COLO668 (cell line): ENCODE measurements at regions not wholly inside any gene's neighbourhood (a gene's known extent, or its start where the extent isn't known, plus 50 kb on each side); places are given as distances from the start of the nearest gene placed in this dataset.

Source experiments
- DNase-seq: peaks from one replicate; lab custom pipeline; 2025; ENCODE audit not compliant: unreplicated experiment; lab: John Stamatoyannopoulos, UW

DNA sequence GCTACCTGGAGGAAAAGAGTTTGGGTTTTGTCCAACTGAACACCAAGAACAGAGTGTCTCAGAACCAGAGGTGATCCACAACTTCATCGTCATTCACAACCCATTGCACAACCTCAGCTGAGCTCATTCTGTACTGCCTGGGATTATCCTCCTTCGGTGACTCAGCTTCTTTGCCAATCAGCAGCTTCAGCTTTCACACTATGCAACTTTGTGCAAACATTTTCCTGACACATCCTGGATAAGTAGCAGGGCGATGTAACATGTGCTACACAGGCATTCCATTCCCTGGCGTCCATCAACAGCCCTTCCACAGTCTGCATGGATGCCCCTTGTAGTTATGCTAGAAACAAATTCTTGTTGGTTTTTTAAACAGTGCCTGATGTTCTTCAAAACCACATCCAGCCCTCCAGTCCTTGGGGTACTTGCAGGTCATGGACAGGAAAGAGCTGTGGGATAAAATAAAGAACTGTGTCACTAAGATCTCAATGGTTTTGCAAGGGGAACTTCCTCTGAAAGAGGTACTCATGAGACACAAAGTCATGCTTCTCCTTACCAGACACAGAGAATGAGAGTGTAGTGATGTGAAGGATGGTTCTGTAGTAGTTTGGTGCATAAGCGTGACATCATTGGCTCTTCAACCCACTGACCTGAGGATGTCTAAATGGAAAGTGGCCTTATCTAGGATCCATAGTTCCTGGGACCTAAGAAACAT is 478.5 kb downstream of the KIF20B start:
- no peak for DNase-seq

DNA sequence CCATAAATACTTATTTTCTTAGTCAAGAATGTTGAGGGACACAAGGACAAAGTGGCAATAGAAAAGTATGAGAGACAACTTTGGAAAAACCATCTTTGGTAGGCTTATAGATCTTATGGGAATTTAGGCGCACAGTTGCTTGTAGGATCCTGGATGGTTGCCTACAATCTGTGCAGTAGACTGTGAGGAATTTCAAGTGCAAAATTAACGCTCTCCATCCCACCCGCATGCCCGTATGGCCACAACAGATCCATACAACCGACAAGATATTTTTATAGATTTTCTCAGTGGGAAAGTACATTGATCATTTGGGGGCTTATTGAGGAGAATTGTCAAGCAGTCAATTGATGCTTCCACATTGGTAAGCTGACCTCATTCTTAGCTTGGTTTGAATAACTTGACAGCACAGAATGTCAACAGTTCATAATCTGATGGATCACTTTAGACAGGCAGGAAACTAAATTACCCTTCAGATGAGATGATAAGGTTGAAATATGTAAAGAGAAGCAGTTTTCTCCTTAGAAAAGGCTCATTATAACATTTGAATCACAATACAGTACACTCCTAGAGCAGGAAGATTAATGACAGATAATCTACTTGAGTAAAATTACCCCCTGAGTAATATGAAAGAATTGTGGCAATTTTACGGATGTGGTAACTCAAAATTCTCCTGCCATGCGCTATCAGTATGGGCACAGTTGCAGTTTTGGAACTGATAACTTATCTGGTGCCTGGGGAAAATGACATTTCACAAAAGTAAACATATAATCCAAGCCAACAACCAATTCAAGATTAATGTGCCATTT is 479.7 kb downstream of the KIF20B start:
- DNase-seq, result no peak

DNA sequence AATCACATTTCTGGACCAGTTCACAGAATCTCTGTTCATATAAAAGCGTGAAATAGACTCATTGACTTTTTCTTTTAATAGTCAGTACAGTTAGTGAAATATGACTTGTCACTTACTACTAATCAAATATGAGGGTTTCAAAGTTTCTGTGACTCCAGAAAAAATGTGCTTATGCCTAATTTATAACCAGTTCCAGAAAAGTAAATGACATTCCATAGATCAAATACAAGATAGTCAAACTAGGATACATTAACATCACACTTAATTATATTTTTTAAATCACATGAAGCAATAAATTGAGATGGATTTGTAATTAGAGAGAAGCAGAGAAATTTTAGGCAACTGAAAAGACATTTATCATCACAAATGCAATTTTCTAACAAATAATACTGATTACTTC is 491.4 kb downstream of the KIF20B start:
- DNase-seq, result no peak

DNA sequence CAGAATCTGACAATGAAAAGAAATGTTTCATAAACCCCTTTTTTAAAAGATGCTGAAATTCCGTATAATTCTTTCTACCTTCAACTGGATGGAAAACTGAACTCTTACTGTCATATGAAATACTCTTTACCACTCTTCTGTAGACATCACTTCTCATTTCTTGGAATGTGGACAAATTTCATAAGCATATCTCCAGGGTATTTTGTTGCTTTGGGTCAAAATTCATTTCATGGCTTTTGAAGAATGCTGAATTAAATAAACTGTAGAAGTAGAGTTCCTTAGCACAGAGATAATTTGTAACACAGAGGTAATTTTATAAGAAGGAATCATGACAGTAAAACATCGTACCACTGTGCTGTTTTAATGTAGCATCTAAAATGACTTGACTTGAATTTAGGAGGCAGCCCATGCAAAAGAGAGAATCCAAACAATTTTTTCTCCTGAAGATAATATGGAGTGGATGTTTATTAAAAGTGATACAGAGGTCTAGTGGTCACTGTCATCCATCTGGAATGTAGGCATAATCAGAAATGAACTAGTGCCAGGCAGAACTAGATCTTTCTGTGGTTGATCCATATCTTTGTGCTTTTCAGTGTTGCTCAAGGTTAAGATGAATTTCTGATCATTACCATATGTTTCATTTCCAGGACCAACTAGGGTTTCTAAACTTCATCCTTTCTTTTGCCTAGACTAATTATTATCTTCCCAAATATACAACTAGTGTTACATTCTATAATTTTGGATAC is 492.0 kb downstream of the KIF20B start:
- no peak for DNase-seq

DNA sequence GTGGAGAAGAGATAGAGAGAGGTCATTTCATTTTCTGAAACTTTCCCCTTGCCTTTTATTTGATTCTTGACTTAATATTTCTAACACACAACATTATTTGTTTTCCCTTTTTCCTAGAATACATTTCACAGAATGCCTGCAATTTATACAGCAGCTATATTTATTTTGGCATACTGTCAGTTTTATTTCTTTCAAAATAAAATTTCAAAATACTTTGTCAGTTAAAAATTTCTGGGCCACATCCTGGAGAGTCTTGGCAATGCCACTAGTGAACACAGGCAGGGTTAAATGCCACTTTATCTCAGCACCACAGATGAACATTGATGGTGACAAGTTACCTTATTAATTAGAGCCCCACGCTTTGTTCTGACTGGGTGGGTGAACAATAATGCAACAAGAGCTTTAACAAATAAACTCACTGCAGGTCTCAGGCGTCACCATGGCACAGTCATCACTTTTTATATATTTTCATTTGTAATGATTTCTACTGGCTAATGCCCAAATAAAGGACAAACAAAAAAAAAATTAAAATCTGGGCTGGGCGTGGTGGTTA is 494.0 kb downstream of the KIF20B start:
- no peak for DNase-seq

DNA sequence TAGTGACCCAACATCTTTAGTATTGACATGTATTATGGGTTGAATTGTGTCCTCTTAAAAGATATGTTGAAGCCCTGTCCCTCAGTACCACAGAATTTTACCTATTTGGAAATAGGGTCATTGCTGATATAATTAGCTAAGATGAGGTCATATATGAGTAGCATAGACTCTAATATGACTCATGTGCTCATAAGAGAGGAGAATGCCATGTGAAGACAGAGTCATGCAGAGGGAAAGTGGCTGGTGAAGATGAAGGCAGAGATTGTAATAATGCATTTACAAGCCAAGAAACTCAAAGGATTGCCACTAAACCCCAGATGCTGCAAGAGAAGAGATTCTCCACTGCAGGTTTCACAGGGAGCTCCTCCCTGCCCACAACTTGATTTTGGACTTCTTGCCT is 496.4 kb downstream of the KIF20B start:
- no peak for DNase-seq

DNA sequence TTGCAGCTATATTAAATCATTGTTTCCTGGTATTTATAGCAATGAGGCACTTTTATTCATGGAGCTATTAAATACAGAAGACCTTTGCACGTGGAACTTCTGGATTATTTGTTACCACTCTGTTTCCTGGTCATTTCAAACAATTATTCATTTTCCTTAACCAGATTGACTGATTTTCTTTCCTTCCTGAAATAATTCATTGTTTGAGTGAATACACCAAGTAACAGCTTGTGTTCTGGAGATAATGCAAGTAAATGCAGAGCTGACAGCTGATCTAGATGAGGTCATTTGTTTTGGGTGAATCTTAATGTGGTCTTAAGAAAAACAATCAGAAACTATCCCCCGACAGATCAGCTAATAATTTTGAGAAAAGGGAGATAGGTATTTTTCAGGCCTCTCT is 497.7 kb downstream of the KIF20B start:
- no peak for DNase-seq

DNA sequence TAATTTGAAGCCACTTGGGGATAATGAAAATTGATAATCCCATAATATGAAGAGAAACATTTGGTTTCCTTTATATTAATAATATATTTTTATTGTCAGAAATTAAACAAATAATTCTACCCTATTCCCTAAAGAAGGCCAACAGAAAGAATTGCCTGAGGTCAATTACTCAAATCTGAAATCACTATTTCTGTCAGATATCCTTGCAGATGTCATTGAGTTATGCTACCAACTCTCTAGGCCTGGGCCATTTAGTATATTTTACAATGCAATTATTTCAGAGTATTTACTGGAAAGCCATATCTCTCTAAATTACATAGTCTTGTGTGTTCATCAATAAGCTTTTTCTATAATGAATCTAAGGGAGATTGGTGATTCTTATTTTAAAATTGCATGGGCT is 498.1 kb downstream of the KIF20B start:
- no peak for DNase-seq

DNA sequence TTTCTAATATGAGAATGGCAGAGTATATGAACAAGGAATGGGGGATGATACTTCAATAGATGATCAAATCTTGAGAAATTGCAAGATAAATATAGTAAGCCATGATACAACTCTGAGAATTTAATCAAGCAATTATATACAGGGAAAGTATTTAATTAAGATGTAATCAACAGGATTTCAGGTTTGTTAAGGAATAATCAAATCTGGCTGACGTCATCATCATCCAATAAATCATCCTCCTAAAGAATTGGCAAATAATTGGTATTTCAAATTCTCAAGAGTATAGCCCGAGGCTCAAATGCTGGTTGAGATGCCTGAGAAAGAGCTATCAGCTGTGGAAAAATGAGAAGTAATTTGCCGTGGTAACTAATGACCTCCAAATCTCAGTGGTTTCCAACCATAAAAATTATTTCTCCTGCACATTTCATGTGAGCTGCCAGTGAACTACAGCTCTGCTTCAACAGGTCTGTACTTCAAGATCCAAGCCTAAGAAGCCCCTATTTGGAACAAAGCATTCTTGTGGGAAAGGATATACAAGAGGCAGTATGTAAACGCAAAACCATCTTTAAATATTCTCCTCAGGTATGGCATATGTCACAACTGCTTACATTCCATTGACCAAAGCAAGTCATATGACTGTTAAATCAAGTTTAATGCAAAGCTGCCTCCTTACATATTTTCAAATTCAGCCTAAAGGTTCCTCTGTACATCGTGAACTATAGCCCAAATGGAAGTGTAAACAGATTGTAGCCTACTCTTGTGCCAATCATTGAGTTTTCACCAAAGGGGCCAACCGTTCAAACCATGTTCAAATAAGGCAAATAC is 503.0 kb downstream of the KIF20B start:
- no peak for DNase-seq

DNA sequence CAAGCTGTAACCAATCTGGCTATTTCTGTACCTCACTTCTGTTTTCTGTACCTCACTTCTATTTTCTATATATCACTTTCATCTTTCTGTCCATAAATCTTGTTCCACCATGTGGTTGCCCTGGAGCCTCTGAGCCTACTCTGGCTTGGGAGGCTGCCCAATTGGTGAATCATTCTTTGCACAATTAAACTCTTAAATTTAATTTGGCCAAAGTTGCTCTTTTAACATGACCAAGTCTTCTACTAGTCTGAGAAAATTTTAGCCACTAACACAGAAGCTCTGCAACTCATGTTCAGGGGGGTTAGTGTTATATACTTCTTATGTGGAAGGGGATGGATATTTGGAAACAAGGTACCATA is 503.5 kb downstream of the KIF20B start:
- no peak for DNase-seq

DNA sequence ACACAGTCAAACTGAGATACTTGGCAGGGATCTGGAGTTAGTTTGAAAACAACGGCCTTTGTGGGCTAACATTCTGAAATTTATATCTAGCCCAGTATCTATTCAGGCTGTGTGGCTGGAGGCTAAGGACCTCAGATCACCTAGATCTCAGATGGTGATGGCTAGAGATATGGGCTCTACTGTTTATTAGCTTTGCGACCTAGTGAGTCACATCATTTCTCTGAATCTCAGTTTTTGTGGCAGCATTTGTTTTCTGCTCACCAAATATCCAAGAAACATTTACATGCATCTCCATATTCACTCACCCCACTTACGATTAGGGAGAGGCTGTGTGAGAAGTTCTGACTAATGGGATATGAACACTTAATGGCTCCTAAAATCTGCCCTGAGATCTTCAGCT is 503.9 kb downstream of the KIF20B start:
- DNase-seq, result no peak

DNA sequence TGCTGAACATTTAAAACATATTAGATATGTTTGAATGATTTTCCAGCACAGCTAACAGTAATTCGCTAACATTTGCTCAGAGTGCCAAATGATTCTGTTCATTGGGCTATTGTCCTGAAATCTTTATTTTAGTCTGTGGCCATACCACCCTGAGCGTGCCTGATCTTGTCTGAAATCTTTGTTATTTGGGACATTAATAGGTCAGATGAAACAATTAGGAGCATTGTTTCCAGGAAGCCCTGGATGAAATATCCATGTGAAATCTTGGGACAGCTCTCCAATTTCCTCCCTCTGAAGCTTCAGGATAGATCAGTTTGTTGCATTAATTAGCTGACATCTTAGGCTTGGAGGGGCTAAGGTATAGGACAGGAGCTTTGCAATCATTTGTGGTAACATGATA is 512.0 kb downstream of the KIF20B start:
- DNase-seq, result no peak

DNA sequence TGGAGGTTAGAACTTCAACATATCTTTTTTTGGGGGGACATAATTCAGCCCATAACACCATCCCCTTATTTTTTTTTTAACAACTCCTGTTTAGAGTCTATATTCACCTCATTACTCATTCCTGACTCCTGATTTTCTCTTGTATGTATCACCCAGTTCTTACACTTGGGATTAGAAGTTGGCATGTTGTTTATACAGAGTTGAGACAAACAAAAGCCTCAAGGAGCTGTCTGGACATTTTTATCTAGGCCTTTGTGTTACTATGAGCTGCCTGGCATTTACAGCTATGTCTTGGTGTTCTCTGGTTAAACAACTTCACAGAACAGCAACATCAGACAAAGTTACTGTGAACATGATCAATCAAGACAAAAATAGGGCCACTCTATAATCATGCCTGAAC is 517.5 kb downstream of the KIF20B start:
- DNase-seq, result no peak

DNA sequence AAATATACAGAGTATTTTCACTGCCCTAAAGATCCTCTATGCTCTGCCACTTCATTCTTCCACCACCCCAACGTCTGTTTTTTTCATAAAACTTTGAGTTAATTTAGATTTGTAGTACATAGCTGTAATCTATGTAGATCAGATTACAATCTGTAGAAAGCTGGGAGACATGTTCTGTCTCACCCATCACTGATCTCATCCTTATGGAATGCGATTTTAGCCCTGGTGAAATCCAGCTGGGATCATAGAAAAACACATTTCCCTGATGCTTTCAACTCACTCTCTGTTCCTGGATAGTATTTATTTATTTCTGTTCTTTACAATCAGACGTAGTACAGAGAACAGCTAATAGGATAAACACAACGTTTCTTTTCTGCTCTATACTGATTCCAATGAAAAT is 521.0 kb downstream of the KIF20B start:
- DNase-seq, result no peak

DNA sequence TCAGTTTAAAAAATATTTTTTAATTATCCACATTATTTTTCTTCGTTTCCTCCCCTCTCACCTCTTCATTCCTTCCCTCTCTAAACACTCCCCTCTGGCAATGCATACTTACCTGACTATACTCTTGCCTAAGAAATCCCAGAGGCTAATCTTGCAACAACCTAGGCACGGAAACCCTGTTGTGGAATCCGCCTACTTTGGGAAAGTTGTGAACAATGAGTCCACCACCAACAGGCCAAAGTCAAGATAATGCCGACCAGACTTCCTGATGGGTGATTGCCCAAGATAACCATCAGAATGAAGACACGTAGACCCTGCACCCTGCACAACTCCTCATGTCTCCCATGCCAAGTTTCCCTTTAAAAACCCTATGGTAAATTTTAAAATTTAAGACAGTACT is 521.5 kb downstream of the KIF20B start:
- no peak for DNase-seq

DNA sequence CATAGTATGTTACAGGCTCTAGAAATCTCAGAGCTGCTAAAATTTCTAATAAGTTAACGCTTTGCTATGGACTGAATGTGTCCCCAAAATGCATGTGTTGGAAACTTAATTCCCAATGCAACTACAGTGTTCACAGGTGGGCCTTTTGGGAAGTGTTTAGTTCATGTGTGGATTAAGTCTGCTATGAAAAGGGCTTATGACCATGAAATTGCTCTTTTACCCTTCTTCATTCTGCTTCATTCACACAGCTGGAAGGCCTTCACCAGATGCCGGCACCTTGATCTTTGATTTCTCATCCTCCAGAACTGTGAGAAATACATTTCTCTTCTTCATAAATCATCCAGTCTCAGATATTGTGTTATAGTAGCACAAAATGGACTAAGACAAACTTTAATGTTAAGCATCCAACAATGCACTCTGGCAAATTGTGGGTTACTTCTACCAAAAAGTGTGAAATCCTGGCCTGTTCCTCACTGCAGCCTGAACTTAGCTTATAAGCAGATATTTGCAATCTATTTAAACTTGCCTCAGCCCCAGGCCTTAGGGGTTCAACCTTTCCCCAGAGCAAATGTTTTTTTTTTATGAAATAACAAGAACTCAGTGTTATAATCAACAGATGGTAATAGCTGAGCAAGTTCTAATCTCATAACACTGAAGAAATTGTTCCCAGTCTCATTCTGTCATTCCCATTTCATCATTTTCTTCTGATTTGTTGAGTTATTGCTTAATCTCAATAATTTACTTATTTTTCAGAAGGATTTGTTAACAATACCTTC is 523.6 kb downstream of the KIF20B start:
- DNase-seq, result no peak

DNA sequence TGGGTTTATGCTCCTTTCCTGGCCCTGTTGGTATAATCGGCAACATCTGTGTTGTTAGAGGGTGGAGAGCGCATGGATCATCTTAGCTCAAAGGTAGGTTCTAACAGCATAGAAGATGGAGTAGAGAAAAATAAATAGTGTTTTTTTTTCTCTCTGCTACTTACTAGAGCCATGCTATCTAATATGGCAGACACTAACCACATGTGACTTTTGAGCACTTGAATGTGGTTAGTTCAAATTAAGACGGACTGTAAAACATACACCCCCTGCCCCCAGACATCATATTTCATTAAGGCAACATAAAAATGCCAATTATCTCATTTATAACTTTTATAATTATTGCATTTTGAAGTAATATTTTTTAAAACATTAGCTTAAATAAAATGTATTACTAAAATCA is 525.1 kb downstream of the KIF20B start:
- no peak for DNase-seq

DNA sequence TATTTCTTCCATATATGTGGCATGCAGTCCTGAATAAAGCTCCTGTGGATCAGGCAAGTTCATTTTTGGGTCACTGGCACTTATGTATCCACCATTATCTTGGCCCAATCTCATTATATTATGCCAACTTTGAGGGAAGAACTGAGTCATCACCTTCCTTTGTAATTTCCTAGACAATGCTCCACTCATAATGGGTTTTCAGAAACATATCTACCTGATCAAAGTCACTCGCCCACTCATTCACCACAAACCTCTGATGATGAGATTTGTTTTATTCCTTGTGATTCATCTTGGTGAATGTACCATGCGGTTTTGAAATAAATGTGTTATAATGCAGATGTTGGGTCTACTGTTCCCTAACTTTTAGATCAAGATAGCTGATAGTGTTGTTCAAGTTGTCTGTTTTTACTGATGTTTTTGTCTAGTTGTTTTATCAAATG is 525.8 kb downstream of the KIF20B start:
- no peak for DNase-seq

DNA sequence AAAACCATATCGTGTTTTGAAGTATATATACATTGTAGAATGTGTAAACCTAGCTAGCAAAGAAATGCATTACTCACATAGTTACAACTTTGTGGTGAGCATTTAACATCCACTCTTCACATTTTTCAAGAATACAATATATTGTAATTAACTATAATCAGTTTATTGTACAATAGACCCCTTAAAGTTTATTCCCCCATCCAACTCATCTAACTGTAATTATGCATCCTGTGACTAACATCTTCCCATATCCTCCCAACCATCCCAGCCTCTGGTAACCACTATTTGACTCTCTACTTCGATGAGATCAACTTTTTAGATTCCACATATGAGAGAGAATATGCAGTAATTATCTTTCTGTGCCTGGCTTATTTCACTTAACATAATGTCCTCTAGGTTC is 526.4 kb downstream of the KIF20B start:
- no peak for DNase-seq

DNA sequence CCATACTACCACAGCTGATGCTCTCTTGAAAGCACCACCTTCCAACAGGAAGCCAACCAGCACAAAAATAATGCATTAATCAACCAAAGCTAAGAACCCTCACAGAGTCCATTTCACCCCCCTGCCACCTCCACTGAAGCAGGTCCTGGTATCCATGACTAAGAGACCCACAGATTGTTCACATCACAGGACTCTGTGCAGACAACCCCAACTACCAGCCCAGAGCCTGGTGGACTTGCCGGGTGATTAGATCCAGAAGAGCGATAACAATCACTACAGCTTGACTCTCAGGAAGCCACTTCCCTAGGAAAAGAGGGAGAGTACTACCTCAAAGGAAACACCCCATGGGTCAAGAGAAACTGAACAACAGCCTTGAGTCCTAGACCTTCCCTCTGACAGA is 528.1 kb downstream of the KIF20B start:
- no peak for DNase-seq
